T-helper 2 cell treated with Interferon-gamma antibody and Interleukin-4, amounts not matched to agents 100 ng/mL and 5 ng/mL, for 36 hours (primary cell): ENCODE measurements at regions not wholly inside any gene's neighbourhood (a gene's known extent, or its start where the extent isn't known, plus 50 kb on each side); places are given as distances from the start of the nearest gene placed in this dataset.
"Not testable (repeated sequence)": the region's sequence is repeated elsewhere in the genome, so short reads cannot be mapped to it uniquely, and the experiment has no call there.

Source experiments
- intact Hi-C: fragments of 100-400 bp; cut with micrococcal nuclease; formaldehyde crosslinking; loops from one replicate; pipeline ENCODE4 v1.15.1; 2023

- intact Hi-C loops: no loop called here
Measured at GRCh38 chr12:23356440-23356839, 593.0 kb downstream of the SOX5 start.

GRCh38 chr12:23356927-23357708, 592.4 kb downstream of the SOX5 start:
- intact Hi-C loops: no loop called here

DNA sequence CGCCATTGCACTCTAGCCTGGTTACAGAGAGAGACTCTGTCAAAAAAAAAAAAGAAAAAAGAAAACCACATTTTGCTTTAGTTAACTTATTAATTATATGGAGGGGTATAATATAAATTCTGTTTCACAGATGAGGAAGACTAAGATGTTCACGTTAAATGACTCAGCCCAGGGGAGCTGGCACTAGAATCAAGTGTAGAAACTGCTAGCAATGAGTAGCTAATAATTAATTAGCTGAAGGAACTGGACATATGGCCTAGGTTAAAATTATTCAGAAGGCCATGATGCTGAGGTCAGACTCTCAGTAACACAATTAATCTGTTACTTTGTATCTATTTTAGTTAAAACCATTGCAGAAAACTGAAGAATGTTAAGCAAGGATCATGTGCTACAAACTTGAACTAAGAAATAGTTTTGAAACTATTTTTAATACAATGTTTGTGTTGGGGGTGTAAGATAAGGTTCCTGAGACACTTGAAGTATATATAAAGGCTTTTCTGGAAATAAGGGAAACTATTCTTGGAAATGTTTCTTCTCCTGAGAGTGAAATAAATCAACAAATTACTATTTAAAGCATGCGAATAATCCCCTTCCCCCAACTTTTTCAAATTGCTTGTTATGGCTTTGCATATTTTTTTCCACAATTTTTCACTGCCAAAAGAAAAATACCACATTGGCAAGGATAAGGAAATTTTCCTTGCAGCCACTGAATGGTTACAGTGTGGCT, 589.3 kb downstream of the SOX5 start:
- intact Hi-C loops: no loop called here

- intact Hi-C loops: no loop called here
Measured at GRCh38 chr12:23361971-23362370, 587.5 kb downstream of the SOX5 start.

GRCh38 chr12:23368590-23368989, 580.9 kb downstream of the SOX5 start:
- intact Hi-C loops: no loop called here

GRCh38 chr12:23375621-23376020, 573.8 kb downstream of the SOX5 start:
- intact Hi-C loops: no loop called here

- intact Hi-C loops: no loop called here
Measured at GRCh38 chr12:23376238-23376637, 573.2 kb downstream of the SOX5 start.

DNA sequence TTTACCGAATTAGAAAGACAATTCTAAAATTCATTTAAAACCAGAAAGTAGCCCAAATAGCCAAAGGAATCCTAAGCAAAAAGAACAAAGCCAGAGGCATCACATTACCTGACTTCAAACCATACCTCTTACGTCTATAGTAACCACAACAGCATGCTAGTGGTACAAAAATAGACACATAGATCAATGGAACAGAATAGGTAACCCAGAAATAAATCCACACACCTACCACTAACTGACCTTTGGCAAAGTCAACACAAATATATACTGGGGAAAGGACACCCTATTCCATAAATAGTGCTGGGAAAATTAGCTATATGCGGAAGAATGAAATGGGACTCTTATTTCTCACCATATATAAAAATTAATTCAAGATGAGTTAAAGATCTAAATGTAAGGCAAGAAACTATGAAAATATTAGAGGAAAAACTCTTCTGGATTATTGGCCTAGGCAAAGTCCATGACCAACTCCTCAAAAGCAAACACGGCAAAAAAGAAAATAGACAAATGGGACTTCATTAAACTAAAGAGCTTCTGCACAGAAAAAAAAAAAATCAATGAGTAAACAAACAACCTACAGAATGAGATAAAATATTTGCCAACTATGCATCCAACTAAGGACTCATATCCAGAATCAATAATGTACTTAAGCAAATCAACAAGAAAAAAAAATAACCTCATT, 568.9 kb downstream of the SOX5 start:
- intact Hi-C loops: no loop called here

DNA sequence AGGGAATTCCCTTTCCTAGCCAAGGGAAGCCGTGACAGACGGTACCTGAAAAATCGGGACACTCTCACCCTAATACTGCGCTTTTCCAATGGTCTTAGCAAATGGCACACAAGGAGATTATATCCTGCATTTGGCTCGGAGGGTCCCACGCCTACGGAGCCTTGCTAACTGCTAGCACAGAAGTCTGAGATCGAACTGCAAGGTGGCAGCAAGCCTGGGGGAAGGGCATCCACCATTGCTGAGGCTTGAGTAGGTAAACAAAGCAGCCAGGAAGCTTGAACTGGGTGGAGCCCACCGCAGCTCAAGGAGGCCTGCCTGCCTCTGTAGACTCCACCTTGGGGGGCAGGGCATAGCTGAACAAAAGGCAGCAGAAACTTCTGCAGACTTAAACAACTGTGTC, 560.6 kb downstream of the SOX5 start:
- intact Hi-C loops: not testable (repeated sequence)

DNA sequence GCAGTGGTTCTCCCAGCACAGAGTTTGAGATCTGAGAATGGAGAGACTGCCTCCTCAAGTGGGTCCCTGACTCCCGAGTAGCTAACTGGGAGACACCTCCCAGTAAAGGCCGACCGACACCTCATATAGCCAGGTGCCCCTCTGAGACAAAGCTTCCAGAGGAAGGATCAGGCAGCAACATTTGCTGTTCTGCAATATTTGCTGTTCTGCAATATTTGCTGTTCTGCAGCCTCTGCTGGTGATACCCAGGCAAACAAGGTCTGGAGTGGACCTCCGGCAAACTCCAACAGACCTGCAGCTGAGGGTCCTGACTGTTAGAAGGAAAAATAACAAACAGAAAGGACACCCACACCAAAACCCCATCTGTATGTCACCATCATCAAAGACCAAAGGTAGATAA, 560.2 kb downstream of the SOX5 start:
- intact Hi-C loops: not testable (repeated sequence)

DNA sequence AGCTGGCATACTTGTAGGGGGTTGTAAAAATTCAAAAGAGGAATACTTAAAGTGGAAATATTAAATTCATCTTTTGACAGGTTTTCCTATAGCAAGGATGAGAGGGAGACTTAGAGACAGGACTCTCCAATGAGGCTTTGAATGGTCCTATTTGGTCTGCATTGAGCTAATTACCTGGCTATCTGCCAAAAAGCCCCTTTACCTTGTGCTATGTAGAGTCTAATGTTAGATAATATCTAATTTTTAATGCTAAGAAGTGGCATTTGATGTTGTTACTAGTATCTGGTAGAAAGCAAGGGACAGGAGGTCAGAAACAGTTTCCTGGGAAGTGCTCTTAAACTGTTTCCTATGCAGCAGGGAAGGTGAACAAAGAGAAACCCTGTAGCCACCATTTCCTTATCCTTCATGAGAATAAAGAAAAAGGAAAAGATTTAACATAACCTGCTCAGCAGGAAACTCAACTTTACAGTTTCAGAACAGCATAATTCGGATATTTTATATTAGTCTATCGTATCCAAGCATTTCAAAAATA, 550.0 kb downstream of the SOX5 start:
- intact Hi-C loops: no loop called here

DNA sequence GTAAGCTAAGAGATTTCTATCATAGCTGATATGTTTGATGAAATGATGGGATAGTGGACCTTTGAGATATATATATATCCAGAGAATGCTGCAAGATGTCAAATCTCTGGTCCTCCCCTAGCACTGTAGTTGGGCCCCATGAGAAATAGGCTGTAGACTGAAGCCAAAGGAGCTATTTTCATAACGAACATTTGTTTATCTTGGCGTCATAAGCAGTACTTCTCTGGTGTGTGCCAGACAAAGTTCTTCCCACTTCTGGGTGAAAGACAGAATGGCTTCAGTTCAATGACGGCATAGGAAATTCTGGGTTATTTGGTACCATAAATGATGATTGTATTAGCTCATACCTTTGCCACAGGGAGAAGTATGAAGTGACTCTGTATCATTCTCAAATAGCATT, 534.3 kb downstream of the SOX5 start:
- intact Hi-C loops: no loop called here

- intact Hi-C loops: no loop called here
Measured at GRCh38 chr12:23421556-23421955, 527.9 kb downstream of the SOX5 start.

DNA sequence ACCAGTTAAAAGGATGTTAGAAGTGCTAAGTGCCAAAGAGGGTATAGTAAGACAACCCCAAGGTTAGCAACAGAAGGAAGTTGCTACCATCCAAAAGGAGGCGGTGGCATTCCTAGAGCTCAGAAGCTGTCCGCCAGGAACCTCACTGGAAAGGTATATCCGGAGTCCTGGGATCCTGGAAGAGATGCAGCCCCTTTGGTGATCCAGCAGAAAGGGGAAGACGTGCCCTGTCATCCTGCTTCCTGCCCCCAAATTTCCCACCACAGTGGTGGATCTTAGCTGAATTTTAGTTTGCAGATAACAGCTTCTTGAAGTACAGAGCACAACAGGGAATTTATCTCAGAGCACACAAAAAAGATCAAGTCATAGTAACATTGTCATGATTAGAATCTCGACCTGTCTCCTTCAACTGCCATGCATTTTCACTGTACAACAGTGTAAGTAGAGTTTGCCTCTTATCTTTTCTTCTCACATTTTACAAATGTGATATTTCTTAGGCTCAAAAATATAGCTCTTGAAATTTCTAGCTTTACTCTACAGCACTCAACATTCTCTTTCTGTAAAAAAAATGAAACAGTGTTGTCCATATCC, 526.3 kb downstream of the SOX5 start:
- intact Hi-C loops: no loop called here

DNA sequence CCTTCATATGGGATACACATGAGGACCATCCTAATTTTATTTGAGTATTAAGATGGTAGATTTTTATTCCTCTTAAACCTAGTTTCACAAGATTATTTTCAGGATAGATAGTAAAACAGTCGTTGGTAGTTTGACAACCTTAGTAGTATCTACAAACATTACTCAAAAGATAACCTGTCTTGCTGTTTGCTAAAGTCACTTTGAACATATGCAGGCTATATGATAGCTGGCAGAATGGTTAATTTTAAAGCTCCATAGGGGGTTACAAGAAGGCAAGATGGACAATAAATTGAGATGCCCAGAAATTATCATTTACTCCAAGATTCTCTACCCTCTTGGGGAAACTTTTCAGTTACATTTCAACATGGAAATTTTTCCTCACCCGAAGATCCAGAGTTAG, 525.7 kb downstream of the SOX5 start:
- intact Hi-C loops: no loop called here

- intact Hi-C loops: no loop called here
Measured at GRCh38 chr12:23424685-23425084, 524.8 kb downstream of the SOX5 start.

- intact Hi-C loops: no loop called here
Measured at GRCh38 chr12:23426328-23426727, 523.1 kb downstream of the SOX5 start.

DNA sequence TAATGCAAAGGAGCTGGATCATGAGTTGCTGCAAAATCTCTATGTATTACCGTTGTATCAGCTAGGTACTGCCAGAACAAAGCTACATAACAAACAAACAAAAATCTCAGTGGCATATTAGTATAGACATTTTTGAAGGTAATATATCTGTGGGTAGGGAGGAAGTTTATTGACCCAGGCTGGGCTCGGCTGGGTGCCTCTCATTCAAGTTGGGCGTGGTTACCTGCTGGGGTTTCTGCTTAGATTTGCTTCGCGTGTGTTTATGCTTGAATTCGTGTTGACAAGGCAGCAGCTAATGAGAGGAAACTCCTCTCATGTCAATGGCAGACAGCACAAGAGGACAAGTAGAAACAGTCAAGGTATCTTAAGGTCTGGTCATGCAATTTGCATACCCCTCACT, 520.7 kb downstream of the SOX5 start:
- intact Hi-C loops: no loop called here

GRCh38 chr12:23431006-23431405, 518.5 kb downstream of the SOX5 start:
- intact Hi-C loops: no loop called here

DNA sequence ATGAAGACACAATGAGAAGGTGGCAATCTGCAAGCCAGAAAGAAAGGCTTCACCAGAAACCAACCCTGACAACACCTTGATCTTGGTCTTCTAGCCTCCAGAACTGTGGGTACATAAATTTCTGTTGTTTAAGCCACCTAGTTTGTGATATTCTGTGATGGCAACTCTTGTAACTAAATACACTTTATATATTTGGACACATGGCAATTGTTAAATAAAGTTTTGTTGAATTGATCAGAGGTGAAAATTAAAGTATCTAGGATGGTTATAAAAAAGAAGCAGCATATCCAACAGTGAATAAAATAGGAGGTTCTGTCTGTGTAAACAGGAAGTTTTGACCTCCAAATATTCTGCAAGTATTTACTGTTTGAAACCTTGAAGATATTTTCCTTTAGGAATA, 516.3 kb downstream of the SOX5 start:
- intact Hi-C loops: no loop called here

DNA sequence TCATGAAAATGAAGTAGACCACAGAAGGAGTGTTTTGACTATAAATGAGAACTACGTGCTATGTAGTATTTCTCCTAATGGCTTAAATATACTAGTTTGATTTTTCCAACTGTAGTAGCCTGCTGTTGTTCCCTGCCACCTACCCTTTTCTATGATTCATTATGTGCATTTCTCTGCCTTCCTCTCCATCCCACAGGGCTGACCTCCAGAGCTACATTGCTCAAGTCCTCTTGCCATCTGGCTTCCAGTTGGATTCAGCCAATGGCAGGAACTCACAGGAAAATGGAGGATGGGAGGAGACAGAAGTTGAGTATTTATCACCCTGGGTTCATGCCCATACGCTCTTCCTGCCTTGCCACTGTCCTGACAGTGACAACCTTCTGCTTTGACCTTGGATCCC, 515.3 kb downstream of the SOX5 start:
- intact Hi-C loops: no loop called here

DNA sequence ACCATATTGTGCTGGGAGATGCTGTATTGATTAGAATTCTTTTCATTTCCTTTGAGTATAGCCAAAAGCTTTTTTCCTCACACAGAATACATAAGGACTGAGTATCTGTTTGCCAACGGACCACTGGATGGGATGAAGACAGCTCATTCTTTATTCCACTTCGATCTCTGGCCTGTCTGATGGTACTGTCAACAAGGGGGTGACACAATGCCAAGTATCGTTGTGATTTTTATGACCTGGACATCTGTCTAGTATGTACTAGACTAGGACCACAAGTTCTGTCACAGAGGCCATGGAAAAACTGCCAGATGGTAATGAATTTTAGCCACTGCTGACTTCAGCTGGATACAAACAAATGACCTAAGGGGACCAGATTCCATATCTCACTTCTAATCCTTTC, 502.7 kb downstream of the SOX5 start:
- intact Hi-C loops: no loop called here
